ENCODE measurements at regions not wholly inside any gene's neighbourhood (a gene's known extent, or its start where the extent isn't known, plus 50 kb on each side); places are given as distances from the start of the nearest gene placed in this dataset.

GRCh38 chr17:72359274-72359673 lies 238.5 kb downstream of the SOX9 start:
- TF ChIP-seq, protein P1, sequence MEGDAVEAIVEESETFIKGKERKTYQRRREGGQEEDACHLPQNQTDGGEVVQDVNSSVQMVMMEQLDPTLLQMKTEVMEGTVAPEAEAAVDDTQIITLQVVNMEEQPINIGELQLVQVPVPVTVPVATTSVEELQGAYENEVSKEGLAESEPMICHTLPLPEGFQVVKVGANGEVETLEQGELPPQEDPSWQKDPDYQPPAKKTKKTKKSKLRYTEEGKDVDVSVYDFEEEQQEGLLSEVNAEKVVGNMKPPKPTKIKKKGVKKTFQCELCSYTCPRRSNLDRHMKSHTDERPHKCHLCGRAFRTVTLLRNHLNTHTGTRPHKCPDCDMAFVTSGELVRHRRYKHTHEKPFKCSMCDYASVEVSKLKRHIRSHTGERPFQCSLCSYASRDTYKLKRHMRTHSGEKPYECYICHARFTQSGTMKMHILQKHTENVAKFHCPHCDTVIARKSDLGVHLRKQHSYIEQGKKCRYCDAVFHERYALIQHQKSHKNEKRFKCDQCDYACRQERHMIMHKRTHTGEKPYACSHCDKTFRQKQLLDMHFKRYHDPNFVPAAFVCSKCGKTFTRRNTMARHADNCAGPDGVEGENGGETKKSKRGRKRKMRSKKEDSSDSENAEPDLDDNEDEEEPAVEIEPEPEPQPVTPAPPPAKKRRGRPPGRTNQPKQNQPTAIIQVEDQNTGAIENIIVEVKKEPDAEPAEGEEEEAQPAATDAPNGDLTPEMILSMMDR (conservative IDR thresholded peaks at IDR 0.05; ENCODE audit: low read depth in 2 of 2), result no peak
- no peak for TF ChIP-seq POLR2AphosphoS5 (IDR thresholded peaks at IDR 0.05; ENCODE audit: low read depth)

Data from GM23338 (cell line).